ENCODE measurements at regions not wholly inside any gene's neighbourhood (a gene's known extent, or its start where the extent isn't known, plus 50 kb on each side); places are given as distances from the start of the nearest gene placed in this dataset.
"Not testable (repeated sequence)": the region's sequence is repeated elsewhere in the genome, so short reads cannot be mapped to it uniquely, and the experiment has no call there.

DNA sequence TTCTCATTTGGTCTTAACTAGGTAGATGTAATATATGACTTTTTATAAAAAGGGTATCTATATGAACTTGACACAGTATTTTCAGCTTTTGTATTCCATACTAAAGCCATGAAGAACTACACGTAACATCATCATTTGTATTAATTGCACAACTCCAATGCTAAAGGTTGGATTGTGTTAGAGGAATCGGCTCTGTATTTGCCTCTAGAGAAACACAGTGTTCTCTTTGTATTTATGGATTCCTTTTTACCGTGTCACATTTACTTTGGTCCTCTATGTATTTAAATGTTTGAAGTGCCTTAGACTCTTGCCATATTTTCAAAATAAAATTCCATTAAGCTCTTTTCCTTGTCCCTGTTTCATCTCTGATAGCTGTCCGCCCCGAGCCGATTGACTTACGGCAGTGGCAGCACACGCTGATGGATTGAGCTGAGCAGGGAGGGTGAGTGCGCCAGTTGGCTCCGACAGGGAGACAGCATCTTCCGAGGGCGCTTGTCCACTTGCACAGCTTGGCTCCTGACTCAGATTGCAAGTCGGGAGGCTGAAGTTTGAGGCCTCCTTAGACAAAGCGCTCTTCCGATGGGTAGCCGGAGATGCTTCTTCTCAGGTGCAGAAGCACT lies 95.6 kb upstream of the DMRT1 start:
- no peak for DNase-seq (ENCODE audit: low spot score)

DNA sequence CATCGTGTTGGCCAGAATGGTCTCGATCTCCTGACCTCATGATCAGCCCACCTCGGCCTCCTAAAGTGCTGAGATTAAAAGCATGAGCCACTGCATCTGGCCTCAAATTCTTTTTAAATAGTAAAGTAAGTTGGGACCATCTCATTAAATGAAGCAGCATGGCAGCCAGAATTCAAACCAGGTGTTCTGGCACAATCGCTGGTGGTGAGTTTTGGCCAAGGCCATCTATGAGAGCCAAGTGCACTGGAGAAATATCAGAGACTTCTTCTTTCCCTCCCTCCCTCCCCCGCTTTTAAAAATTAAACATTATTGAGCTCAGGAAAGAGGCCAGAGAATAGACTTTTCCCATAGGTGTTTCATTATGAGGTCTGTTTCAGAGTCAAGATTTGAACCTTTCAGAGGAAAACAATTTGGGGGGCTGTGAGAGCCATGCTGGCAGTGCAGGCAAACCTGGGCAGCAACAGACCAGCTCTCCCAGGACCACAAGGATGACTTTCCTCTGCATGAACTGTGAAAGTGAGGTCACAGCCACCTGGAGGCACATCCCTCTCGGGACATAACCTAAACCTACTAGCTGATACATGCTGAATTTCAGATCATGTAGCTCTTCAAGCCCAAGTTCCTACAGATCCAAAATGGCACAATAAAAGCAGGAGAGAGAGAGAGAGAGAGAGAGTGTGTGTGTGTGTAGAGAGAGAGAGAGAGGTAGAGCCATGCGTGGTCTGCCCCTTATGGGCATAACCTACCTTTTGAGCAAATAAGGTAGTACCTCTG lies 94.6 kb upstream of the DMRT1 start:
- DNase-seq (ENCODE audit: low spot score), result no peak

DNA sequence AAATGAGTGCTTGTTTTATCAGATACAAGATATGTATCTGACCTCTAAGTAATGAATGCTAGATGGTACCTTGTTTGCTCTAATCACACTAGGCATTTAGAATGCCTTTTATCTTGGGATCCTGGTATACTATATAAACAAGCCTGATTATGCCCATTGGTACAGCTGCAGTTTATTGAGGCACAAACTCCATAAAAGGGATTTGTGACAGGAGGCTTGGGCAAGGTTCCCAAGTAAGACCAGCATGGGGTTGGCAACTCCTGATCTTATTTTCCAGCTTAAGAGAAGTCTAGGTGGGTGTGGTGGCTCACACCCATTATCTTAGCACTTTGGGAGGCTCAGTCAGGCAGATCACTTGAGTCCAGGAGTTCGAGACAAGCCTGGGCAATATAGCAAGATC lies 93.9 kb upstream of the DMRT1 start:
- DNase-seq (ENCODE audit: low spot score), result no peak

DNA sequence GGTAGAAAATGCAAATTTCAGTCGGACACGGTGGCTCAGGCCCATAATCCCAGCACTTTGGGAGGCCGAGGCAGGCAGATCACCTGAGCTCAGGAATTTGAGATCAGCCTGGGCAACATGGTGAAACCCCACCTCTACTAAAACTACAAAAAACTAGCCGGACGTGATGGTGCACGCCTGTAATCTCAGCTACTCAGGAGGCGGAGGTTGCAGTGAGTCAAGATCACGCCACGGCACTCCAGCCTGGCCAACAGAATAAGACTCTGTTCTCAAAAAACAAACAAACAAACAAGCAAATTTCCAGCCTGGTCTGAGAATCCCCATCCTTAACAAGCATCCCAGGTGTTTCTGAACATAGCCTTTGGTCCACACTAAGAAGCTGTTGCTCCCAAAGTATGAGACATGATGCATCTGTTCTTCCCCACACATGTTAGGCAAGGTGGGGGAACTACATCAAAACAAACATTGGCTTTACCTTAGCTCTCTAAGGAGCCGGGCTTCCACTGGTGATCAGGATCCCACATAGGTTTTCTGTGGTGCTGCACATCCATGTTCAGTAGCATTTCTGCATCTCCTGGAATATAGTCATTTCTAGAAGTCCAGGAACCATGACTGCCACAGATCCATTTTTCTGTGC lies 92.5 kb upstream of the DMRT1 start:
- DNase-seq (ENCODE audit: low spot score), result no peak

GRCh38 chr9:749716-750115 lies 91.8 kb upstream of the DMRT1 start:
- DNase-seq (ENCODE audit: low spot score), result no peak

- DNase-seq (ENCODE audit: low spot score), result no peak
Observed at GRCh38 chr9:750249-750967, 91.1 kb upstream of the DMRT1 start.

GRCh38 chr9:751137-752051 lies 90.1 kb upstream of the DMRT1 start:
- DNase-seq (ENCODE audit: low spot score), result no peak

GRCh38 chr9:752201-752600 lies 89.3 kb upstream of the DMRT1 start:
- no peak for DNase-seq (ENCODE audit: low spot score)

DNA sequence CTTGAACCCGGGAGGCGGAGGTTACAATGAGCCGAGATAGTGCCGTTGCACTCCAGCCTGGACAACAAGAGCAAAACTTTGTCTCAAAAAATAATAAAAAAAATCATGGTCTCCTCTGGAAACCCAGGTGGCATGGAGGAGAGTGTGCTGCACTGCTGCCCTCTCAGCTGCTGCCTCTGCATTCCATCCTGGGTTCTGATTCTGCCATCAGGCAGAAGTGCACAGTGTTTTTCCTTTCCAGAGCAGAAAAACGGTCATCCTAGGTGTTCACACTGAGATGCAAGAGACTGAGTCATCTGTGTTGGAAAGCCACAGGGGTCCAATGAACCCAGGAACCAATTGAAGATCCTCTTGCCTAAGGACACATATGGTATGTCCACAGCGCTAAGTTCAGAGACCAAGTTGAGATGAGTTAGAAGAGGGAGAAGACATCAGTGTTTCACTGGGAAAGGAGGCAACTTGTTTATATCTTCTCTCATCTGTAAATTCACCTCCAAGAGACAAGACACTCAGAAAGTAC lies 88.8 kb upstream of the DMRT1 start:
- no peak for DNase-seq (ENCODE audit: low spot score)

DNA sequence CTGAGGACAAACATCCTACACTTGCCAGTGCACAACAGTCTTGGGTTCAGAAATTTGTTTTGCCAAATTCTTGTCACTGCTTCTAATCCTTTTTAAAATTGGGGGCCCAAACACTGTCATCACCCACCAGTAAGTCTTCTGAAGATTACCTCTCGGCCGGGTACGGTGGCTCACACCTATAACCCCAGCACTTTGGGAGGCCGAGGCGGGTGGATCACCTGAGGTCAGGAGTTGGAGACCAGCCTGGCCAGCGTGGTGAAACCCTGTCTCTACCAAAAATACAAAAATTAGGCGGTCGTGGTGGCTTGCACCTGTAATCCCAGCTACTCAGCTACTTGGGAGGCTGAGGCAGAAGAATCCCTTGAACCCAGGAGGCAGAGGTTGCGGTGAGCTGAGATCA lies 87.8 kb upstream of the DMRT1 start:
- DNase-seq (ENCODE audit: low spot score), result not testable (repeated sequence)

DNA sequence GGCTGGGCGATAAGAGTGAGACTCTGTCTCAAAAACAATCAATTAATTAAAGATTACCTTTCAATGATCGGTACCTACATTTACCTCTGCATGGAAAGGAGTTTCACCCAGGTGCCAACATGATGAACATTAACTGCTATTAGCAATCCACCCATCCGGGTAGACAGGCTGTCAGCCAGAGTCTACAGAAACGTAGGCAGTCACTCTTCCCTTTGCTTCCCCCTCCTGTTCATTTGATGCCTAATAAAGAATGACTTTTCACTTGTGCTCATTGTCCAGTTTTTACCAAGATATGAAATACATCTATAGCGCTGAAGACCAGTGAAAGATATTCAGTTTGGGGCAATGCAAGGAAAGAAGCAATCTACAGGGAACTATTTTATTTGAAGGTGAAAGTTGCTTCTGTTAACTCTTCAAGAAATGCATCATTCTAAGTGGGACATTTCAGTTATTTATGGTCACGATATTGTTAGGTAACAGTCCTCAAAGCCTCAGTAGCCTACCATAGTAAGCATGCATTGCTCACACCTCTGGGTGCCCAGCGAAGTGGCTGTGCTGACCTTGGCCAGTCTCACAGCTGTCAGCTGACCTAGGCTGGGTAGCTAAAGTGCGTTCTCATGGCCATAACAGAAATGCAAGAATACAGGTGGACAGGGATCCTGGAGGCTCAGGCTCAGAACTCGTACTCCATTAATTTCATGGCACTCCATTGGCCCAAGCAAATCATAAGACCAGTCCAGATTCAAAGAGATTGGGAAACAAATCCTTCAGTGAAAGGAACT lies 87.2 kb upstream of the DMRT1 start:
- DNase-seq (ENCODE audit: low spot score), result no peak

GRCh38 chr9:755454-756381 lies 85.8 kb upstream of the DMRT1 start:
- no peak for DNase-seq (ENCODE audit: low spot score)

DNA sequence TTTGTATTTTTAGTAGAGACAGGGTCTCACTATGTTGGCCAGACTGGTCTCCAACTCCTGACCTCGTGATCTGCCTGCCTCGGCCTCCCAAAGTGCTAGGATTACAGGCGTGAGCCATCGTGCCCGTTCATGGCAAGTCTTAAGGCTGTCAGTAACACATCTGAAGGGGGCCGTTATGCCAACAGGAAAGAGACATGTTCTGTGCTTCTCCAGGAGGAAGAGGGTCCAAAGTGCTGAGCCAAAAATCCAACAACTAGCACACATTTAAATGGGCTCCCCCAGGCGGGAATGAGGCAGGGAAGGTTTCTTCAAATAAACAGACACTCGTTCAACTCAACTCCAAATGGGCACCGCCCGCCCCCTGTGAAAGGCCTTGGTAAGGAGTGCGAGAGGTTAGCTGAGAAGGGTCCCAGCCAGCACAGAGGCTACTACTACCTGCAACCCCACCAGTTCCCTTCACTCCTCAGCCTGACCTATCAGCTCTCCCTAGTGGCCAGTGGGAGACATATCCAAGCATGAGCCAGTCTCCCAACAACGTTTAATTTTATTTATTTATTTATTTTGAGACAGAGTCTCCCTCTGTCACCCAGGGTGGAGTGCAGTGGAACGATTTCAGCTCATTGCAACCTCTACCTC lies 84.1 kb upstream of the DMRT1 start:
- no peak for DNase-seq (ENCODE audit: low spot score)

GRCh38 chr9:758146-758545 lies 83.4 kb upstream of the DMRT1 start:
- no peak for DNase-seq (ENCODE audit: low spot score)

DNA sequence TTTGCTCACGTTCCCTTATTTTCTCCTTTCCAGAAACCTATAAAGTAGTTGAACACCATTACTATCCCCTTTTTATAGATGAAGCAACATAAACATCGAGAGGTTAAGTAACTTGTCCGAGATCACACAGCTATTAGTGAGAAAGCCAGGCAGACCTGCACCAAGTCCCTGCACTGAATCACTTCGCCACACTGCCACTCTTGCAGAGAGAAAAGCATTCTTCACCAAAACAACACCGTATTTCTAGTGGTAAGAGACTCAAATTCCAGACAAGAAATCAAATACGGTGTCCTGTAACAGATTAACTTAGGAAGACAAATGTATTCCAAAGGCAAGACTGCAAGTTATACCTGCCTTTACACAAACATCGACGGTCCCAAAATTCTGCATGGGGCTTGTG lies 82.0 kb upstream of the DMRT1 start:
- no peak for DNase-seq (ENCODE audit: low spot score)

GRCh38 chr9:759983-760736 lies 81.3 kb upstream of the DMRT1 start:
- DNase-seq (ENCODE audit: low spot score), result no peak

DNA sequence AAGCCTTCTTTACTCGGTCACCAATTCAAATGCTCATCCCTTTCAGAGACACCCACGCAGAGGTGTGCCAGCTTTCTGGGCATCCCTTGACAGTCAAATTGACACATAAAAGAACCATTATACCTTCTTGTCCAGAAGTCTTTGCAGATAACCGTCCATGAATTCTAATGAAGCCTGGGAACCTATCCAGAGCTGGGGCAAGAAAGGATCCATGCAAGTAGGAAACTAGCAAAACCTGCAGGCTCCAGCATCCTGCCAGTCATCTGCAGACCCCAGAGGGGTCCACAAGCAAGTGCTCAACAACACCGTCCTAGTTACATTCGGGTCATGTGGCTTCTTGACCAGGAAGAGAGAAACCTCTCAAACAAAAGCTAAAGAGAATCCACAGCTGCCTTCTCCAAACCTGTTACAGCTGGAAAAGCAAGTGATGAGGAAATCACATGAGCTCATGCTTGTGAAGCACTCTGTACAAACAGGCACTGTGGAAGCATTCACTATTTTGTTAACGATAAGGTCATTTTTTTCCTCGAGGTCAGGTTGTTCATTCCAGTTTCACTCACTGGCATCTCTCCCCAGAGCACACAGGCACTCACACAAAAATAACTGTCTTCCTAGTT lies 80.2 kb upstream of the DMRT1 start:
- DNase-seq (ENCODE audit: low spot score), result no peak
